Astrocyte (in vitro differentiated cells and primary cell): ENCODE measurements at regions not wholly inside any gene's neighbourhood (a gene's known extent, or its start where the extent isn't known, plus 50 kb on each side); places are given as distances from the start of the nearest gene placed in this dataset.
A peak's percentile ranks its signal among the peaks of the same experiment; 100 is the strongest.

Source experiments
- DNase-seq: peaks from one replicate; pipeline ENCODE4 v3.0.0-alpha.2; 2010; ENCODE audit warnings: low read depth
- FAIRE-seq: peaks from 2 replicates; lab custom pipeline; 2011; peaks lifted over from hg19 to GRCh38; lab: Jason Lieb, UNC
- H2AFZ ChIP-seq: 2 replicates; pipeline ENCODE4 v1.6.0; 2012; ENCODE audit warnings: low read depth, low read length, inconsistent platforms
- H3K27ac ChIP-seq: 2 replicates; pipeline ENCODE4 v1.5.1; 2011; ENCODE audit warnings: low read depth, low read length, inconsistent platforms
- H3K27me3 ChIP-seq: 2 replicates; pipeline ENCODE4 v1.6.0; 2011; ENCODE audit warnings: low read length, inconsistent platforms; ENCODE audit not compliant: insufficient read depth
- H3K36me3 ChIP-seq: 2 replicates; pipeline ENCODE4 v1.5.1; 2011; ENCODE audit warnings: low read length, inconsistent platforms; ENCODE audit not compliant: insufficient read depth
- H3K4me1 ChIP-seq: 2 replicates; pipeline ENCODE4 v1.5.1; 2011; ENCODE audit warnings: low read length, inconsistent platforms; ENCODE audit not compliant: insufficient read depth
- H3K4me2 ChIP-seq: 2 replicates; pipeline ENCODE4 v1.6.0; 2012; ENCODE audit warnings: low read length, inconsistent platforms
- H3K4me3 ChIP-seq: 2 replicates; pipeline ENCODE4 v1.5.1; 2011; ENCODE audit warnings: low read depth, mild to moderate bottlenecking, low read length, inconsistent platforms; ENCODE audit not compliant: insufficient read depth
- H3K79me2 ChIP-seq: 2 replicates; pipeline ENCODE4 v1.6.0; 2012; ENCODE audit warnings: mild to moderate bottlenecking, low read length, inconsistent platforms; ENCODE audit not compliant: insufficient read depth
- H3K9ac ChIP-seq: 2 replicates; pipeline ENCODE4 v1.6.0; 2012; ENCODE audit warnings: mild to moderate bottlenecking, low read length, inconsistent platforms
- H3K9me3 ChIP-seq: 2 replicates; pipeline ENCODE4 v1.5.1; 2012; ENCODE audit warnings: low read depth, mild to moderate bottlenecking, low read length, inconsistent platforms; ENCODE audit not compliant: insufficient read depth
- H4K20me1 ChIP-seq: 2 replicates; pipeline ENCODE4 v1.6.0; 2012; ENCODE audit warnings: low read length, inconsistent platforms; ENCODE audit not compliant: insufficient read depth
- H3K27ac Mint-ChIP-seq: one replicate; pipeline ENCODE4 v1.8.0; 2021; ENCODE audit warnings: mild to moderate bottlenecking, mixed read lengths; ENCODE audit not compliant: unreplicated experiment
- H3K27me3 Mint-ChIP-seq: one replicate; pipeline ENCODE4 v1.8.0; 2021; ENCODE audit warnings: low read depth, mixed read lengths; ENCODE audit not compliant: unreplicated experiment
- H3K36me3 Mint-ChIP-seq: one replicate; pipeline ENCODE4 v1.8.0; 2021; ENCODE audit warnings: low read depth, mixed read lengths; ENCODE audit not compliant: unreplicated experiment
- H3K4me1 Mint-ChIP-seq: one replicate; pipeline ENCODE4 v1.8.0; 2021; ENCODE audit warnings: low read depth, mixed read lengths; ENCODE audit not compliant: unreplicated experiment
- H3K4me3 Mint-ChIP-seq: one replicate; pipeline ENCODE4 v1.8.0; 2021; ENCODE audit warnings: mild to moderate bottlenecking, moderate library complexity, mixed read lengths; ENCODE audit not compliant: unreplicated experiment
- H3K9me3 Mint-ChIP-seq: one replicate; pipeline ENCODE4 v1.8.0; 2021; ENCODE audit warnings: mild to moderate bottlenecking, mixed read lengths; ENCODE audit not compliant: unreplicated experiment
- EZH2 ChIP-seq: IDR thresholded peaks from 2 replicates; pipeline ENCODE4 v1.6.1; 2012; ENCODE audit warnings: mild to moderate bottlenecking, low read length, inconsistent platforms; ENCODE audit not compliant: insufficient read depth
- TF ChIP-seq, protein P1 (sequence below): IDR thresholded peaks from 2 replicates; pipeline ENCODE4 v1.5.1; 2011; ENCODE audit warnings: low read depth, mild to moderate bottlenecking, inconsistent platforms, low read length, moderate library complexity; ENCODE audit not compliant: insufficient read depth

DNA sequence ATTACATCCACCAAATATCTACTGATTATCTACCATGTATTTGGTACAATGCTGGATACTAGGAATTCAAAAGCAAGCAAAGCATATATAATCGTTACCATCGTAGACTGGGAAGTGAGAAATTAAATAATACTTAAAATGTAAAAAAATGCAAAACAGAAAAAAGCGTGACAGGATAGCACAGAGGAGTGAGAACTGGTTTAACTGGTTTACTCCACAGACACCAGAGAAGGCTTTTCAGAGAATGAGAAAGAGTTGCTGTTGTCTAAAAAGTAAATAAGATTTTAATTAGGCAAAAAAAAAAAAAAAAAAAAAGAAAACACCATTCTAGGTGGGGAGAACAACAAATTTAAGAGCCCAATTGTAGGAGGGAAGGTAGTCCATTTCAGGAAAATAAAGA lies 657.9 kb upstream of the ST8SIA4 start:
- H3K9ac ChIP-seq, result no peak overlapping the region
- H4K20me1 ChIP-seq, result no peaks in the 10 kb centered on the region
- no peak for FAIRE-seq
- Mint-ChIP-seq H3K4me3 (no peak overlapping the region), H3K27me3 (no peaks in the 10 kb centered on the region), H3K9me3 (peaks cover 2% of the 10 kb centered on the region), H3K4me1 (no peaks in the 10 kb centered on the region), H3K27ac (no peak overlapping the region), H3K36me3 (no peaks in the 10 kb centered on the region)
- no peak overlapping the region for H2AFZ ChIP-seq
- no peaks in the 10 kb centered on the region for H3K4me1 ChIP-seq
- no peaks in the 10 kb centered on the region for H3K27me3 ChIP-seq
- no peaks in the 10 kb centered on the region for H3K36me3 ChIP-seq
- no peaks in the 10 kb centered on the region for H3K9me3 ChIP-seq
- no peak overlapping the region for H3K4me2 ChIP-seq
- no peak overlapping the region for H3K4me3 ChIP-seq
- H3K27ac ChIP-seq, result no peak overlapping the region
- DNase-seq, result no peak
- TF ChIP-seq, protein P1, sequence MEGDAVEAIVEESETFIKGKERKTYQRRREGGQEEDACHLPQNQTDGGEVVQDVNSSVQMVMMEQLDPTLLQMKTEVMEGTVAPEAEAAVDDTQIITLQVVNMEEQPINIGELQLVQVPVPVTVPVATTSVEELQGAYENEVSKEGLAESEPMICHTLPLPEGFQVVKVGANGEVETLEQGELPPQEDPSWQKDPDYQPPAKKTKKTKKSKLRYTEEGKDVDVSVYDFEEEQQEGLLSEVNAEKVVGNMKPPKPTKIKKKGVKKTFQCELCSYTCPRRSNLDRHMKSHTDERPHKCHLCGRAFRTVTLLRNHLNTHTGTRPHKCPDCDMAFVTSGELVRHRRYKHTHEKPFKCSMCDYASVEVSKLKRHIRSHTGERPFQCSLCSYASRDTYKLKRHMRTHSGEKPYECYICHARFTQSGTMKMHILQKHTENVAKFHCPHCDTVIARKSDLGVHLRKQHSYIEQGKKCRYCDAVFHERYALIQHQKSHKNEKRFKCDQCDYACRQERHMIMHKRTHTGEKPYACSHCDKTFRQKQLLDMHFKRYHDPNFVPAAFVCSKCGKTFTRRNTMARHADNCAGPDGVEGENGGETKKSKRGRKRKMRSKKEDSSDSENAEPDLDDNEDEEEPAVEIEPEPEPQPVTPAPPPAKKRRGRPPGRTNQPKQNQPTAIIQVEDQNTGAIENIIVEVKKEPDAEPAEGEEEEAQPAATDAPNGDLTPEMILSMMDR, result no peak
- TF ChIP-seq EZH2, result no peak
- H3K79me2 ChIP-seq, result no peaks in the 10 kb centered on the region

DNA sequence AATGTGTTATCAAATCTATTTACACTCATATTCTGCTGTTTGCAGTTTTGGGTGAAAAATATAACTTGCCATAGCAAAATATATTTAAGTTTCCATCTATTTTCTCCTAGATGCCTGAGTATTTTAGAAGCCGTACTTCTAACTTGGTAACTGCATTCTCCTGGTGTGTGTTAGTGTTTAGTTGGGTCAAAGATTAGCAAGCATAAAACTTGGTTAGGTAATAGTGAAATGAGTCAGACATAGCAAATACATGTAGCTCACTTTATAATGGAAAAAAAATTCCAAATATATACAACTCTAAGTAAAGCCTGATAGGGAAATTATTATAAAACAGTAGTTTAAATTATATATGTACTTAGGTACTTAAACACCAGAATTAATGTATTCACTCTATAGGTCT lies 640.7 kb upstream of the ST8SIA4 start:
- Mint-ChIP-seq H3K4me1 (no peaks in the 10 kb centered on the region), H3K9me3 (no peaks in the 10 kb centered on the region), H3K36me3 (no peaks in the 10 kb centered on the region), H3K4me3 (no peak overlapping the region), H3K27ac (no peak overlapping the region), H3K27me3 (no peaks in the 10 kb centered on the region)
- Histone ChIP-seq H4K20me1 (no peaks in the 10 kb centered on the region), H3K79me2 (no peaks in the 10 kb centered on the region), H3K27ac (no peak overlapping the region), H3K9me3 (no peaks in the 10 kb centered on the region), H3K9ac (no peak overlapping the region), H3K27me3 (no peaks in the 10 kb centered on the region), H3K36me3 (no peaks in the 10 kb centered on the region), H3K4me2 (no peak overlapping the region), H3K4me3 (no peak overlapping the region), H3K4me1 (no peaks in the 10 kb centered on the region), H2AFZ (no peak overlapping the region)
- DNase-seq (peak; percentile 14), FAIRE-seq (no peak)
- TF ChIP-seq, protein P1, result no peak
- TF ChIP-seq EZH2, result no peak

DNA sequence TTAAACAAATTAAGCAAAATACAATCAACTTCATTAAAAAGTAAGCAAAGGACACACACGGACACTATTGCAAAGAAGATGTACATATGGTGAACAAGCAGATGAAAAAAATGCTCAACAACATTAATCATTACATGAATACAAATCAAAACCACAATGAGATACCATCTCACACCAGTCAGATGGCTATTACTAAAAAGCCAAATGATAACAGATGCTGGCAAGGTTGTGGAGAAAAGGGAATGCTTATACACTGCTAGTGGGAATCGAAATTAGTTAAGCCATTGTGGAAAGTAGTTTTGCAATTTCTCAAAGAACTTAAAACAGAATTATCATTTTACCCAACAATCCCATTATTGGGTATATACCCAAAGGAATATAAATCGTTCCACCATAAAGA lies 636.2 kb upstream of the ST8SIA4 start:
- Mint-ChIP-seq H3K4me3 (no peak overlapping the region), H3K27me3 (no peaks in the 10 kb centered on the region), H3K36me3 (no peaks in the 10 kb centered on the region), H3K9me3 (no peaks in the 10 kb centered on the region), H3K4me1 (no peaks in the 10 kb centered on the region), H3K27ac (no peak overlapping the region)
- Histone ChIP-seq H4K20me1 (no peaks in the 10 kb centered on the region), H3K4me3 (no peak overlapping the region), H3K4me1 (no peaks in the 10 kb centered on the region), H3K9ac (no peak overlapping the region), H3K36me3 (no peaks in the 10 kb centered on the region), H3K27ac (no peak overlapping the region), H3K79me2 (no peaks in the 10 kb centered on the region), H3K27me3 (no peaks in the 10 kb centered on the region), H2AFZ (no peak overlapping the region), H3K4me2 (no peak overlapping the region), H3K9me3 (no peaks in the 10 kb centered on the region)
- FAIRE-seq (no peak), DNase-seq (peak; percentile 34)
- TF ChIP-seq, protein P1, result no peak
- TF ChIP-seq EZH2, result no peak
